ENCODE measurements at regions not wholly inside any gene's neighbourhood (a gene's known extent, or its start where the extent isn't known, plus 50 kb on each side); places are given as distances from the start of the nearest gene placed in this dataset.
"Not testable (repeated sequence)": the region's sequence is repeated elsewhere in the genome, so short reads cannot be mapped to it uniquely, and the experiment has no call there.

GRCh38 chr10:76815505-76815904 is 822.1 kb downstream of the KCNMA1 start:
- in situ Hi-C loops (cut with HindIII; ENCODE audit: low sequenced_read_pairs); DNase-seq (ENCODE audit: low spot score): not testable (repeated sequence)

GRCh38 chr10:76811430-76811829 is 826.2 kb downstream of the KCNMA1 start:
- DNase-seq (ENCODE audit: low spot score), result no peak
- in situ Hi-C loops (cut with HindIII; ENCODE audit: low sequenced_read_pairs), result no loop called here

GRCh38 chr10:76788452-76788811 is 849.2 kb downstream of the KCNMA1 start:
- no peak for DNase-seq (ENCODE audit: low spot score)
- in situ Hi-C loops (cut with HindIII; ENCODE audit: low sequenced_read_pairs), result no loop called here

GRCh38 chr10:76787746-76788451 is 849.7 kb downstream of the KCNMA1 start:
- no peak for DNase-seq (ENCODE audit: low spot score)
- in situ Hi-C loops (cut with HindIII; ENCODE audit: low sequenced_read_pairs), result no loop called here

DNA sequence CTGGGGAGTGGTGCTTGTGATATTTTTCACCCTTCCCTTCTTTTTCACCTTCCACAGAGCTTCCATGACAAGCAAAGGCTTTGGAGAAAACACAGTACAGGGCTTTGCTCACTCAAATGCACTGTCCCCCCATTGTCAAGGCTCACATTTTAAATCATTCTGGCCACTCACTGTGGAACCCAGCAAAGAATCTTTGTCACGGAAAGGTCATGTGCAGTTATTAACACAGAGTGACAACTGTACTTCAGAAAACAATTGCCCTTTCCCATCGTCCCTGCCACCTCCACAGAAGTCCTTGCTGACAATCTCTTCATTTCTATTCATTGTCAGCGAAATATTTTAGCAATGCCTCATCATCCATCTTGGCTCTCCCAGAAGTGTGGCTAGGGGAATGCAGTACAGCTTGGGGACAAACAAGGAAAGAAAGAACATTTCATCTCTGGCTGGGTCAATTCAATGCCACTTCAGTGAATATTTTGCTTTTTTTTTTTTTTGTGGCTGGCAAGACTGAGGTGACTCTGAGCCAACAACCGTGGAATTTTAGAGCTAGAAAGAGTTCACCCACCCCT is 851.0 kb downstream of the KCNMA1 start:
- DNase-seq (ENCODE audit: low spot score), result no peak
- in situ Hi-C loops (cut with HindIII; ENCODE audit: low sequenced_read_pairs), result no loop called here

GRCh38 chr10:76784076-76784475 is 853.5 kb downstream of the KCNMA1 start:
- in situ Hi-C loops (cut with HindIII; ENCODE audit: low sequenced_read_pairs), result no loop called here
- no peak for DNase-seq (ENCODE audit: low spot score)

GRCh38 chr10:76779796-76780301 is 857.8 kb downstream of the KCNMA1 start:
- in situ Hi-C loops (cut with HindIII; ENCODE audit: low sequenced_read_pairs), result no loop called here
- DNase-seq (ENCODE audit: low spot score), result no peak

- in situ Hi-C loops (cut with HindIII; ENCODE audit: low sequenced_read_pairs), result no loop called here
- DNase-seq (ENCODE audit: low spot score), result peak; percentile 4
Observed at GRCh38 chr10:76778914-76779795, 858.5 kb downstream of the KCNMA1 start.

DNA sequence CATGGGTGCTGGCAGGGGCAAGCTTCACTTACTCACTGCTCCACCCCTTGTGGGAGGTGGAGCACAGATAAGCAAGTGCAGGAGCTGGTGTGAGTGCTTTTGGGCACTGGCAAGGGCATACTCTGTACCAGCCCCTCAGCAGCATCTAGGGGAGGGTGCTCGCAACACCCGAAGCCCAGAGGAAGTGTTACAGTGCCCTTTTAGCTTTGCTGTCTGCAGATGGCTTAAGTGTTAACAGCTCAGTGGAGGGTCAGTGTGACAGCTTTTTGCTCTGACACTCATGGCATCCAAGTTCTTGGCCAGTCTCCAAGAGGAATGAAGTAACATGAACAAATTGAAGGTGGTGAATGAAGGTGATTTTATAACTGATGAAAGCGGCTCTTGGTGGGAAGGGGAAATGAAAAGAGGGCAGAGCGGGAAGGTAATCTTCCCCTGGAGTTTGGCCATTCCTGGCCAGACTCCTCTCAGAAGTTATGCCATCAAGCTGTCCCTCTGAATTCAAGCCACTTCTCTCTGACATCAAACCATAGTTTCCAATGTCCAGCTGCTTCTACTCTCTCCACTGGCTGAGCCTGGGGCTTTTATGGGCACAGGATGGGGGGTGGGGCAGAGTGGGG is 862.5 kb downstream of the KCNMA1 start:
- DNase-seq (ENCODE audit: low spot score), result no peak
- in situ Hi-C loops (cut with HindIII; ENCODE audit: low sequenced_read_pairs), result no loop called here

GRCh38 chr10:76769582-76769981 is 868.0 kb downstream of the KCNMA1 start:
- DNase-seq (ENCODE audit: low spot score), result no peak
- in situ Hi-C loops (cut with HindIII; ENCODE audit: low sequenced_read_pairs), result no loop called here

- no peak for DNase-seq (ENCODE audit: low spot score)
- in situ Hi-C loops (cut with HindIII; ENCODE audit: low sequenced_read_pairs), result no loop called here
Observed at GRCh38 chr10:76769161-76769560, 868.4 kb downstream of the KCNMA1 start.

GRCh38 chr10:76766682-76767081 is 870.9 kb downstream of the KCNMA1 start:
- in situ Hi-C loops (cut with HindIII; ENCODE audit: low sequenced_read_pairs), result no loop called here

GRCh38 chr10:76764921-76765320 is 872.7 kb downstream of the KCNMA1 start:
- in situ Hi-C loops (cut with HindIII; ENCODE audit: low sequenced_read_pairs); DNase-seq (ENCODE audit: low spot score): not testable (repeated sequence)

More at GRCh38 chr10:76766682-76767081, 870.9 kb downstream of the KCNMA1 start:
- no peak for DNase-seq (ENCODE audit: low spot score)

- in situ Hi-C loops (cut with HindIII; ENCODE audit: low sequenced_read_pairs), result no loop called here
Observed at GRCh38 chr10:76764177-76764576, 873.4 kb downstream of the KCNMA1 start.

GRCh38 chr10:76763376-76763775 is 874.2 kb downstream of the KCNMA1 start:
- in situ Hi-C loops (cut with HindIII; ENCODE audit: low sequenced_read_pairs), result no loop called here
- DNase-seq (ENCODE audit: low spot score), result no peak

More at GRCh38 chr10:76764177-76764576, 873.4 kb downstream of the KCNMA1 start:
- no peak for DNase-seq (ENCODE audit: low spot score)

DNA sequence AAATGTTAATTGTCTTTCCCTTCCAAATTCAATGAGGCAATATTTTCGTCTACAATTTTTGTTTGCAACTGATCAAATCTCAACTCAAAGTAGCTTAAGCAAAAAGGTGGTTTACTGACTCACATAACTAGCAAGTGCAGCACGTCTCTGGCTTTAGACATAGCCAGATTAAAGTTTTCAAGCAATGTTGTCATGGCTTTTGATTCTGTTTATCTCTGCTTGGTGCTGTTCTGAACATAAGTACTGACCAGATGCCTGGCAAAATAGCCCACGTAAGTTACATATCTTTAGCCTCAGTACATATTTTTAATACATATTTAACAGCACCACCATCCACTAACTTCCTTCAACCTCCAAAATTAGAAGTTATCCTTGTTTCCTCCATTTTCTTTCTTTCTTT is 877.9 kb downstream of the KCNMA1 start:
- in situ Hi-C loops (cut with HindIII; ENCODE audit: low sequenced_read_pairs), result no loop called here

GRCh38 chr10:76743169-76743568 is 894.4 kb downstream of the KCNMA1 start:
- in situ Hi-C loops (cut with HindIII; ENCODE audit: low sequenced_read_pairs), result no loop called here
- no peak for DNase-seq (ENCODE audit: low spot score)

More for the DNA sequence above, 877.9 kb downstream of the KCNMA1 start:
- DNase-seq (ENCODE audit: low spot score), result no peak

DNA sequence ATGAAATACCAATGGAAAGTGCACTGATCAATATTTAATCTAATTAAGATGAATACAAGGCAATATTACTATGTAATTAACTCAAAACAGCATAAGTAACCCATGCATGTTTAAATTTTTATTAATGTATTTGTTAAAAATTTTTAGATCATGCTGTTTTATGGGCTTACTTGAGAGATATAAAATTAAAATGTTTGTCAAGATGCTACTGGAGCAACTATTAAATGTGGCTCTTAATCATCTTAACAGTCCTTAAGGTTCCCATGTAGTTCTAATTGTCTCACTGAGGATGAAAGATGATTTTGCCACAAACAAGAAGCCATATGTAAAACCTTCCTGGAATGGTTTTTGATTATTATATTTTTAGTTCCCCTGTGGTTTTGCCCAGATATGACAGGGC is 897.1 kb downstream of the KCNMA1 start:
- in situ Hi-C loops (cut with HindIII; ENCODE audit: low sequenced_read_pairs), result no loop called here
- DNase-seq (ENCODE audit: low spot score), result no peak

- in situ Hi-C loops (cut with HindIII; ENCODE audit: low sequenced_read_pairs), result no loop called here
- DNase-seq (ENCODE audit: low spot score), result peak; percentile 12
Observed at GRCh38 chr10:76738991-76739390, 898.6 kb downstream of the KCNMA1 start.

Data from G401 (cell line).